ENCODE measurements at regions not wholly inside any gene's neighbourhood (a gene's known extent, or its start where the extent isn't known, plus 50 kb on each side); places are given as distances from the start of the nearest gene placed in this dataset.

GRCh38 chr1:101122452-101123166 is 97.0 kb upstream of the DPH5 start:
- TF ChIP-seq CTCF (IDR thresholded peaks at IDR 0.05) = no peak
- H3K27me3 Mint-ChIP-seq (ENCODE audit: low read depth in 2 of 2) = peaks cover 16 to 18% of the 10 kb centered on the region in 2 donors
- Histone ChIP-seq H3K4me1 (ENCODE audit: control insufficient read depth, insufficient read depth, low read length) (peaks cover 12% of the 10 kb centered on the region), H3K27me3 (ENCODE audit: control insufficient read depth, insufficient read depth, low read length) (no peaks in the 10 kb centered on the region), H3K36me3 (ENCODE audit: control insufficient read depth, insufficient read depth, low read length) (no peaks in the 10 kb centered on the region), H3K4me3 (ENCODE audit: low read length) (no peak overlapping the region), H3K27ac (ENCODE audit: low read length) (no peak overlapping the region), H3K9me3 (ENCODE audit: control insufficient read depth, insufficient read depth, low read length) (no peaks in the 10 kb centered on the region)
- H3K4me1 Mint-ChIP-seq = peaks cover 23 to 34% of the 10 kb centered on the region in 2 donors
- no peaks in the 10 kb centered on the region for H3K9me3 Mint-ChIP-seq
- no peaks in the 10 kb centered on the region for H3K36me3 Mint-ChIP-seq
- 44% methylated on average over 7 of the region's 8 CpGs for WGBS (ENCODE audit: insufficient coverage)
- DNase-seq (peak in 1 of 2 donors; percentile 71), ATAC-seq (peak; percentile 66 to 98 (median 77))
- peak overlapping the region; percentile 56 for H3K4me3 Mint-ChIP-seq
- peak overlapping the region; percentile 10 to 75 for H3K27ac Mint-ChIP-seq
- intact Hi-C loops (cut with micrococcal nuclease) = loop anchor here (1.0 to 10.0 kb wide), 4 partner anchors 10 to 408 kb away; partner anchors contain the start of gene VCAM1

GRCh38 chr1:101121975-101122374 is 96.4 kb upstream of the DPH5 start:
- WGBS (ENCODE audit: insufficient coverage) = 56% methylated on average over 1 of the region's 2 CpGs

GRCh38 chr1:101121504-101121903 is 95.9 kb upstream of the DPH5 start:
- no peak overlapping the region for H3K27ac Mint-ChIP-seq
- no peak overlapping the region for H3K4me3 ChIP-seq (ENCODE audit: low read length)
- intact Hi-C loops (cut with micrococcal nuclease) = loop anchor here (10.0 kb wide), 1 partner anchor 407 kb away; the partner anchor contains the start of gene VCAM1

More at GRCh38 chr1:101121975-101122374, 96.4 kb upstream of the DPH5 start:
- Mint-ChIP-seq H3K27me3 (ENCODE audit: low read depth in 2 of 2) (peaks cover 16 to 18% of the 10 kb centered on the region in 2 donors), H3K4me3 (peak overlapping the region; percentile 56), H3K4me1 (peaks cover 23 to 34% of the 10 kb centered on the region in 2 donors), H3K9me3 (no peaks in the 10 kb centered on the region), H3K36me3 (no peaks in the 10 kb centered on the region), H3K27ac (peak overlapping the region in 1 of 2 donors; percentile 75)
- Histone ChIP-seq H3K9me3 (ENCODE audit: control insufficient read depth, insufficient read depth, low read length) (no peaks in the 10 kb centered on the region), H3K27me3 (ENCODE audit: control insufficient read depth, insufficient read depth, low read length) (no peaks in the 10 kb centered on the region), H3K36me3 (ENCODE audit: control insufficient read depth, insufficient read depth, low read length) (no peaks in the 10 kb centered on the region), H3K4me1 (ENCODE audit: control insufficient read depth, insufficient read depth, low read length) (peaks cover 8% of the 10 kb centered on the region), H3K4me3 (ENCODE audit: low read length) (no peak overlapping the region), H3K27ac (ENCODE audit: low read length) (no peak overlapping the region)
- no peak for TF ChIP-seq CTCF (IDR thresholded peaks at IDR 0.05)
- DNase-seq (no peak), ATAC-seq (no peak)
- intact Hi-C loops (cut with micrococcal nuclease) = loop anchor here (1.0 to 10.0 kb wide), 4 partner anchors 10 to 407 kb away; partner anchors contain the start of gene VCAM1

More at GRCh38 chr1:101121504-101121903, 95.9 kb upstream of the DPH5 start:
- WGBS (ENCODE audit: insufficient coverage) = no CpG with 5 or more reads among the region's 1 CpG
- DNase-seq (no peak), ATAC-seq (no peak)
- H3K36me3 ChIP-seq (ENCODE audit: control insufficient read depth, insufficient read depth, low read length) = no peaks in the 10 kb centered on the region
- peaks cover 8% of the 10 kb centered on the region for H3K4me1 ChIP-seq (ENCODE audit: control insufficient read depth, insufficient read depth, low read length)
- H3K36me3 Mint-ChIP-seq = no peaks in the 10 kb centered on the region
- TF ChIP-seq CTCF (IDR thresholded peaks at IDR 0.05) = no peak
- no peak overlapping the region for H3K27ac ChIP-seq (ENCODE audit: low read length)
- H3K27me3 Mint-ChIP-seq (ENCODE audit: low read depth in 2 of 2) = peaks cover 16 to 18% of the 10 kb centered on the region in 2 donors
- H3K4me1 Mint-ChIP-seq = peaks cover 23 to 34% of the 10 kb centered on the region in 2 donors
- no peaks in the 10 kb centered on the region for H3K9me3 ChIP-seq (ENCODE audit: control insufficient read depth, insufficient read depth, low read length)
- no peaks in the 10 kb centered on the region for H3K27me3 ChIP-seq (ENCODE audit: control insufficient read depth, insufficient read depth, low read length)
- H3K4me3 Mint-ChIP-seq = no peak overlapping the region
- H3K9me3 Mint-ChIP-seq = no peaks in the 10 kb centered on the region

All from natural killer cell (primary cell).